GM13976 (cell line): ENCODE measurements at regions not wholly inside any gene's neighbourhood (a gene's known extent, or its start where the extent isn't known, plus 50 kb on each side); places are given as distances from the start of the nearest gene placed in this dataset.

Experiments
- DNase-seq: peaks from one replicate; pipeline ENCODE4 v3.0.0; 2012; ENCODE audit warnings: low spot score
- in situ Hi-C: fragments of 300-500 bp; cut with MboI; formaldehyde crosslinking; loops from one replicate; pipeline ENCODE4 v1.12.0; 2022; ENCODE audit warnings: low sequenced_read_pairs, mixed read lengths, inconsistent platforms; ENCODE audit not compliant: unreplicated experiment
- TF ChIP-seq, protein P1 (sequence below): IDR thresholded peaks from 2 replicates; pipeline ENCODE4 v1.5.1; 2012; ENCODE audit warnings: borderline replicate concordance, mild to moderate bottlenecking; ENCODE audit not compliant: insufficient read depth; ENCODE audit errors: extremely low read depth, missing control alignments, control extremely low read depth

DNA sequence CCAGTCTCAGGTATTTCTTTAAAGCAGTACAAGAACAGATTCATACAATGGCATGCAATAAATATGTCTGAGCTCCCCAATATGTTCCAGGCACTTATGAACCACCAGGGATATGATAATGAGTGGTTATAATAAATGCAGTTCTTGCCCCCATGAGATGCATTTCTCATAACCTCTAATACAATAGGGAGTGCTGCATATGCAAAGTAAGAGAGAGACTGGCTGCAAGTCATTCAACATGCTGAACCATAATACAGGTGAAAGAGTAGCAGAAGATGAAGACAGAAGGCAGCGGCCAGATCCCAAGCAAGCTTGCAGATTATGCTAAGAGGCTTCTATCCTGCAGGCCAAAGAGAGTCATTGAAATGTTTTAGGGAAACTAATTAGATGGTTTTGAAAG, 96.7 kb downstream of the CHD9NB start:
- DNase-seq = no peak
- TF ChIP-seq, protein P1, sequence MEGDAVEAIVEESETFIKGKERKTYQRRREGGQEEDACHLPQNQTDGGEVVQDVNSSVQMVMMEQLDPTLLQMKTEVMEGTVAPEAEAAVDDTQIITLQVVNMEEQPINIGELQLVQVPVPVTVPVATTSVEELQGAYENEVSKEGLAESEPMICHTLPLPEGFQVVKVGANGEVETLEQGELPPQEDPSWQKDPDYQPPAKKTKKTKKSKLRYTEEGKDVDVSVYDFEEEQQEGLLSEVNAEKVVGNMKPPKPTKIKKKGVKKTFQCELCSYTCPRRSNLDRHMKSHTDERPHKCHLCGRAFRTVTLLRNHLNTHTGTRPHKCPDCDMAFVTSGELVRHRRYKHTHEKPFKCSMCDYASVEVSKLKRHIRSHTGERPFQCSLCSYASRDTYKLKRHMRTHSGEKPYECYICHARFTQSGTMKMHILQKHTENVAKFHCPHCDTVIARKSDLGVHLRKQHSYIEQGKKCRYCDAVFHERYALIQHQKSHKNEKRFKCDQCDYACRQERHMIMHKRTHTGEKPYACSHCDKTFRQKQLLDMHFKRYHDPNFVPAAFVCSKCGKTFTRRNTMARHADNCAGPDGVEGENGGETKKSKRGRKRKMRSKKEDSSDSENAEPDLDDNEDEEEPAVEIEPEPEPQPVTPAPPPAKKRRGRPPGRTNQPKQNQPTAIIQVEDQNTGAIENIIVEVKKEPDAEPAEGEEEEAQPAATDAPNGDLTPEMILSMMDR = no peak
- in situ Hi-C loops = no loop called here

DNA sequence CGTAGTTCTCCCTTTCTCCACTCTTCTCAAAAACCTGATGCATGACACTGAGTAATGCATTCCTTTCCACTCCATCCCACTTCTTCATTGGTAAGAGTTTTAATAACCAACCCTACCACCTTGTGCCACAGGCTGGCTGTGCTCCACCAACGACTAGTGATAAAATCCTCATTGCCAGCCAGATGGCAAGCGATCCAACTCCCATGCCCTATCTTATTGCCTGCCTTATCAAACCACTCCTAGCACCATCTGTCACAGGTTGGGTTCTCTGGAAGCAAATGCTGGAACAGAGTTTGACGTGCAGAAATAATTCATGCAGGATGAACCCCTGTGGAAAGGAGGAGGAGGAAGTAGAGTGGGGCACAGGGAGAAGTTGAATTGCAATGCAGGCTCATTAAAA, 99.5 kb downstream of the CHD9NB start:
- DNase-seq = no peak
- in situ Hi-C loops = no loop called here
- TF ChIP-seq, protein P1 = no peak

DNA sequence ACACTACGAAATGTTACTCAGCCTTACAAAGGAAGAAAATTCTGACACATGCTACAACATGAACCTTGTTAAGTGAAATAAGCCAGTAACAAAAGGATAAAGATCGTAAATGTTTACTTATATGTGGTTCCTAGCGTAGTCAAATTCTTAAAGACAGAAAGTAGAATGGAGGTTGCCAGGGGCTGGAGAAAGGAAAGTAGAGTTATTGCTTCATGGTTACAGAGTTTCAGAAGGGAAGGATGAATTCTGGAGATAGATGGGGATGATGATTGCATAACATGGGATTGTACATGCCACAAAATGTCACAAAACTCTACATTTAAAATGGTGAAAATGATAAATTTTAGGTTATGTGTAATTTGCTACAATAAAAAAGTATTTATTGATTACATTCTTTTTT, 103.8 kb downstream of the CHD9NB start:
- in situ Hi-C loops = no loop called here
- TF ChIP-seq, protein P1 = no peak
- no peak for DNase-seq

DNA sequence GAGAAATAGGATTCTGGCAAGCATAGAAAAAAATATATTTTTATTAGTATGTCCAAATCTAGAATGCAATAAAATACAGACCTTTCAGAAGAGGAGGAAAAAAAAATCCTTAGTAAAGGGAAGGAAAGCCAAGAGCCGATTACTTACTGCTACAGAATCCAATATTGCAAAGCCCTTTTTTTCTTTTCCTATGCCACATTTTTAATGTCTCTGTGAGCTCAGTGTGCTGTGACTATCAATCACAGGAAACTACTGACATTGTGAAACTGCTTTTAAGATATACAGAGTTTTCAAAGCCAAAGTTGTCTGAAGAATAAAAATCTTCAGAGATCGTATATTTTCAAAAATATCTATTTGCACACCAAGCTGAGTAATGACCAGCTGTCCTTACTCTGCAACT, 120.4 kb downstream of the CHD9NB start:
- TF ChIP-seq, protein P1 = no peak
- DNase-seq = no peak
- in situ Hi-C loops = no loop called here

DNA sequence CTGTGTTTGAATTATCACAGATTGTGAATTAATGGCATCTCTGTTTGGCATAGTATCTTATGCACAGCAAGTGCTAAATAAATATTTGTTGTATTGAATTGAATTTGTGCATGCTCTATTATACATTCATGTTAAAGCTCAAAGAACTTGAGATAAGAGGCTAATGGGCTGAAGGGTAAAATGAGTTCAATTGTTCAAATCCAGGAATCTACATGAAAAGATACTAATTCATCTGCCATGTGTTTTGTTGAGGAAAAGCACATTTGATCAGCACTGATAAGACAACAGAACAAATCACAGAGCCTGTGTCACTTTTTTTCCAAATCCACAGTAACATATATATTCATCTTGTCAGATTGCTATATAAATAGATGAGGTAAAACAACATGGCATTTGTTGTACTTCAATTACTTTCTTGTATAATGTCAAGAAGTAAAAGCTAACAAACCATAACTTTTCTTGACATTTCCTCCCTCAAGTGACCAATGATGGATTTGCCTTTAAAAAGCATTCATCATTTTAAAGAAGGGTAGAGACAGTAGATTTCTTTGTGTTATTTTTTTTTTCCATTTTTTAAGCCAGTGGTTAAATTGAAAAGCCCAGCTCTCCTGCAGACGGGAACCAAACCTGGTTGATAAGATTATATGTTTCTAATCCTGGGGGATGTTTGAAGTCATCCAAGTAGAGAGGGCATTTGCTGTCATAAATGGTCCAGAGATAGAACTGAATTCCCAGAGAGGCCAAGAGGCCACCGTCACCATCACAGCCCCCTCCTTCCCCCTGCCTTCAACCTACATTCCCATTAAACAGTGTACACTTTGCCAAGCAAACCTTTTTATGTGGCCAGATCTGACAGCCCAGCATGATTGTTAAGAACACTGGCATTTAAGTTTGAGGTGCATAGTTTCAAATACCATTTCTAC, 123.0 kb downstream of the CHD9NB start:
- TF ChIP-seq, protein P1 = no peak
- in situ Hi-C loops = no loop called here
- DNase-seq = no peak

DNA sequence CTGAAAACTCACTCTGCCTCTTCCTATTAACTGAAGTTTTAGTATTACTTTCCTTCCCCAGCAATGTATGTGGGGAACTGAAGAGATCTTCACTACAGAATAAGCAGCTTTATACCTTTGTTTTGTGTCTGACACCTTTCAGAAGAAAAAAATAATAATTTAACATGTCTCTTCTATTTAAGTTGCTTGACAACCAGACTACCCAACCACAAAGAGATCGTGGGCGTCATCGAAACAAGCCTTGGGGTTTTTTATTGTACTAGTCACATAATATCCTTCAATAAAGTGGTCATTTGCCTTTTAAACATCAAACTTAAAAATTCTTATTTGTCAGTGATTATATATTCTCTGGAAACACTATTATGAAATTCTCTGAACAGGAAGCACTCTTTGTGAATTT, 123.7 kb downstream of the CHD9NB start:
- in situ Hi-C loops = no loop called here
- TF ChIP-seq, protein P1 = no peak
- no peak for DNase-seq

DNA sequence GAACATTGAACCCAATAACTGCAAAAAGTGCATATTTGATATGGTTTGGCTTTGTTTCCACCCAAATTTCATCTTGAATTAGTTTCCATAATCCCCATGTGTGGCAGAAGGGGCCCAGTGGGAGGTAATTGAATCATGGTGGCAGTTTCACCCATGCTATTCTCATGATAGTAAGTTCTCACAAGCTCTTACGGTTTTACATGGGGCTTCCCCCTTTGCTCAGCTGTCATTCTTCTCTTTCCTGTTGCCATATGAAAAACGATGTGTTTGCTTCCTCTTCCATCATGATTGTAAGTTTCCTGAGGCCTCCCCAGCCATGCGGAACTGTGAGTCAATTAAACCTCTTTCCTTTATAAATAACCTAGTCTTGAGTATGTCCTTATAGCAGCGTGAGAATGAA, 127.6 kb downstream of the CHD9NB start:
- no peak for DNase-seq
- in situ Hi-C loops = no loop called here
- TF ChIP-seq, protein P1 = no peak
